ENCODE measurements at regions not wholly inside any gene's neighbourhood (a gene's known extent, or its start where the extent isn't known, plus 50 kb on each side); places are given as distances from the start of the nearest gene placed in this dataset.

- DNase-seq (ENCODE audit: low read depth, low spot score): no peak
- CTCF ChIA-PET: no interaction called here
- TF ChIP-seq, protein P1, sequence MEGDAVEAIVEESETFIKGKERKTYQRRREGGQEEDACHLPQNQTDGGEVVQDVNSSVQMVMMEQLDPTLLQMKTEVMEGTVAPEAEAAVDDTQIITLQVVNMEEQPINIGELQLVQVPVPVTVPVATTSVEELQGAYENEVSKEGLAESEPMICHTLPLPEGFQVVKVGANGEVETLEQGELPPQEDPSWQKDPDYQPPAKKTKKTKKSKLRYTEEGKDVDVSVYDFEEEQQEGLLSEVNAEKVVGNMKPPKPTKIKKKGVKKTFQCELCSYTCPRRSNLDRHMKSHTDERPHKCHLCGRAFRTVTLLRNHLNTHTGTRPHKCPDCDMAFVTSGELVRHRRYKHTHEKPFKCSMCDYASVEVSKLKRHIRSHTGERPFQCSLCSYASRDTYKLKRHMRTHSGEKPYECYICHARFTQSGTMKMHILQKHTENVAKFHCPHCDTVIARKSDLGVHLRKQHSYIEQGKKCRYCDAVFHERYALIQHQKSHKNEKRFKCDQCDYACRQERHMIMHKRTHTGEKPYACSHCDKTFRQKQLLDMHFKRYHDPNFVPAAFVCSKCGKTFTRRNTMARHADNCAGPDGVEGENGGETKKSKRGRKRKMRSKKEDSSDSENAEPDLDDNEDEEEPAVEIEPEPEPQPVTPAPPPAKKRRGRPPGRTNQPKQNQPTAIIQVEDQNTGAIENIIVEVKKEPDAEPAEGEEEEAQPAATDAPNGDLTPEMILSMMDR (IDR thresholded peaks at IDR 0.05; ENCODE audit: insufficient read depth, low read length, missing control alignments): no peak
- no peak overlapping the region for H3K4me3 ChIP-seq (ENCODE audit: low read depth, low read length)
- POLR2A ChIA-PET: no interaction called here
Observed at GRCh38 chr5:6256901-6257300, 121.4 kb downstream of the MED10 start.

DNA sequence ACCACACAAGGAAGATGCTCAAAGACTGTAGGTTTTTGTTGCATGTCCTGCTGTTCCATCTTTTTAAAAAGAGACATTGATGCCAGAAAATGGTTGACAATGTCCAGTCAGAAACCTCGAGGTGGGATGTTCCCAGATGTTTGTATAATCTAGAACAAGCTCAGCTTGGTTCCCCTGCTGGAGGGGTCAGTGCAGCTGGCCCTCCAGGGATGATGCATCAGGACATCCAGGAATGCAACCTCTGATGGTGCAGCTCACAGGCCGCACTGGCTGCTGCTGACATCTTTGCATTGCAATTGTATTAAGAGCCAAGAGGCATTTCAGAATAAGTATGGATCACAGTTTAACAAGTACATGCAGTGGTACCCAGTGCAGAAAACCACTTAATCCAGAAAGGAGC, 122.4 kb downstream of the MED10 start:
- DNase-seq (ENCODE audit: low read depth, low spot score): no peak
- POLR2A ChIA-PET: no interaction called here
- CTCF ChIA-PET: no interaction called here
- H3K4me3 ChIP-seq (ENCODE audit: low read depth, low read length): no peak overlapping the region
- TF ChIP-seq, protein P1 (IDR thresholded peaks at IDR 0.05; ENCODE audit: insufficient read depth, low read length, missing control alignments): no peak

DNA sequence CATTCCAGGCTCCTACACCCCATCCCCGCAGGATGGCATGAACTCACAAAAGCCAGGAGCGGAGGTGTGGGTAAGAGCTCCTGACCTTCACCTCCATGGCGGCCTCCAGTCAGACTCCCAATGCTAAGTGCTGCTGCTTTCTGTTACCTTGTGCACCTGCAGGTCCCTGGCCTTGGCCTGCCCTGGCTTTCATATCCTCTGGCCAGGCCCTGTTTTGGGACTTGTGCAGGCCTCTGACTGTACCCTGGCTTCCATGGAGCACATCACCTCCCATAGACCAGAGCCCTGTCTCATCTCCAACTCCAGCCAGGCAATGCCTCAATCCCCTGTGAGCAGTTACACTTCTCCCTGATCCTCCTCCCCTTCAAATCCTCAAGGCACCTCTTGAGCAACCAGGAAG, 124.5 kb downstream of the MED10 start:
- TF ChIP-seq, protein P1 (IDR thresholded peaks at IDR 0.05; ENCODE audit: insufficient read depth, low read length, missing control alignments): no peak
- ChIA-PET CTCF (no interaction called here), POLR2A (no interaction called here)

GRCh38 chr5:6253281-6253680, 125.1 kb downstream of the MED10 start:
- no peak overlapping the region for H3K4me3 ChIP-seq (ENCODE audit: low read depth, low read length)
- ChIA-PET POLR2A (no interaction called here), CTCF (no interaction called here)
- TF ChIP-seq, protein P1 (IDR thresholded peaks at IDR 0.05; ENCODE audit: insufficient read depth, low read length, missing control alignments): no peak
- no peak for DNase-seq (ENCODE audit: low read depth, low spot score)

More for the DNA sequence above, 124.5 kb downstream of the MED10 start:
- no peak for DNase-seq (ENCODE audit: low read depth, low spot score)
- no peak overlapping the region for H3K4me3 ChIP-seq (ENCODE audit: low read depth, low read length)

- CTCF ChIA-PET: no interaction called here
- TF ChIP-seq, protein P1 (IDR thresholded peaks at IDR 0.05; ENCODE audit: insufficient read depth, low read length, missing control alignments): no peak
- H3K4me3 ChIP-seq (ENCODE audit: low read depth, low read length): no peak overlapping the region
- no peak for DNase-seq (ENCODE audit: low read depth, low spot score)
- POLR2A ChIA-PET: no interaction called here
Observed at GRCh38 chr5:6252581-6252980, 125.8 kb downstream of the MED10 start.

DNA sequence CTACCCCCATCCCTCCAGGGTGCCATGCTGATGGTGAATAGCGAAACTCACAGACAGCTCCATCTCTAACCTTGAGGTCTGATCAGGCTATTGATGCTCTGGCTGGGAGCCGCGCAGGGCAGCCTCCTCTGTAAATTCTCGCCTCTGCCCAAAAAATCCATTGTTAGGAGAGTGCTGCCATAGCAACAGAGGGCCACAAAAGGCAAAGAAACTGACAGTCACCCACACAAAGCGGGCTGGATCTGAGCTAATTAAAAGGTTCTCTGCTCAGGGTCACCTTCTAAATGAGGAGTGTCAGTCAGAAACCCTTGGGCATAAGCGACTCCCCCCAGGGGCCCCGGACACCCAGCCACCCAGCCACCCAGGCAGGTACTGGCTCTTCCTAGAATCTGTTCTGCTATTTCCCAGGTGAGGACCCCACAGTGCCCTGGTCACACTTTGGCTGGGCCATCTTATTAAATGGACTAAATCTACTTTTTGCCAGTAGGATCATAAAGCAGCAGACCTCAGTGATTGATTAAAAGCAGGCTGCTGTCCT, 126.7 kb downstream of the MED10 start:
- ChIA-PET CTCF (no interaction called here), POLR2A (no interaction called here)
- TF ChIP-seq, protein P1 (IDR thresholded peaks at IDR 0.05; ENCODE audit: insufficient read depth, low read length, missing control alignments): no peak
- DNase-seq (ENCODE audit: low read depth, low spot score): no peak
- no peak overlapping the region for H3K4me3 ChIP-seq (ENCODE audit: low read depth, low read length)

Data from AG04449 (cell line).